Breast epithelium (tissue), 4 donors: ENCODE measurements at regions not wholly inside any gene's neighbourhood (a gene's known extent, or its start where the extent isn't known, plus 50 kb on each side); places are given as distances from the start of the nearest gene placed in this dataset.

Experiments
- DNase-seq, 2 donors: peaks; one replicate each; pipeline ENCODE4 v3.0.0-alpha.2; 2019; ENCODE audit warnings: low spot score in 2 of 2
- H3K27ac ChIP-seq, 2 donors: fragments of 200-600 bp; sonication (generic) in 1 of 2; one replicate each; pipeline ENCODE4 v1.5.1; 2016 to 2019; ENCODE audit warnings: mild to moderate bottlenecking in 1 of 2
- H3K27me3 ChIP-seq, 2 donors: fragments of 200-600 bp; sonication (generic) in 1 of 2; one replicate each; pipeline versions ENCODE4 v1.5.1 to v1.6.0; 2017 to 2019; ENCODE audit warnings: control low read depth in 1 of 2, mild to moderate bottlenecking in 1 of 2
- H3K36me3 ChIP-seq: fragments of 200-600 bp; one replicate; pipeline ENCODE4 v1.5.1; 2019
- H3K4me1 ChIP-seq, 2 donors: fragments of 200-600 bp; sonication (generic); one replicate each; pipeline ENCODE4 v1.5.1; 2016 to 2019; ENCODE audit warnings: control low read depth in 1 of 2
- H3K4me3 ChIP-seq, 3 donors: fragments of 200-600 bp; sonication (generic); 1 replicate in 2 of 3; 2 replicates in 1 of 3; pipeline ENCODE4 v1.5.1; 2016 to 2019; ENCODE audit warnings: mild to moderate bottlenecking in 3 of 3, moderate library complexity in 2 of 3
- H3K9me3 ChIP-seq, 2 donors: fragments of 200-600 bp; sonication (generic) in 1 of 2; one replicate each; pipeline ENCODE4 v1.5.1; 2016 to 2019; ENCODE audit warnings: control low read depth in 1 of 2
- CTCF ChIP-seq, 3 donors: fragments of 450-650 bp; IDR thresholded peaks; one replicate each; pipeline ENCODE4 v1.5.1; 2016 to 2017; ENCODE audit warnings: antibody characterized with exemption in 3 of 3, mild to moderate bottlenecking in 3 of 3, moderate library complexity in 3 of 3
- POLR2A ChIP-seq: fragments of 450-650 bp; IDR thresholded peaks from one replicate; pipeline ENCODE4 v1.6.1; 2016; ENCODE audit warnings: antibody characterized with exemption, mild to moderate bottlenecking, moderate library complexity
- POLR2AphosphoS5 ChIP-seq, 3 donors: sonication (generic); formaldehyde crosslinking; IDR thresholded peaks; one replicate each; pipeline ENCODE4 v1.6.1; 2017; ENCODE audit warnings: antibody characterized with exemption in 3 of 3
- intact Hi-C: fragments of 100-400 bp; cut with DNase I; formaldehyde crosslinking; loops from one replicate; pipeline ENCODE4 v1.15.1; 2023; ENCODE audit warnings: low total_unique reads

- H3K9me3 ChIP-seq = no peaks in the 10 kb centered on the region
- DNase-seq = no peak
- H3K36me3 ChIP-seq = no peaks in the 10 kb centered on the region
- H3K27me3 ChIP-seq = no peaks in the 10 kb centered on the region
- H3K4me3 ChIP-seq = no peak overlapping the region
- no peak for TF ChIP-seq POLR2A
- TF ChIP-seq CTCF (IDR thresholded peaks at IDR 0.05) = no peak
- H3K27ac ChIP-seq = no peak overlapping the region
- intact Hi-C loops = no loop called here
- no peaks in the 10 kb centered on the region for H3K4me1 ChIP-seq
These were observed 332.6 kb upstream of the SYT1 start for GRCh38 chr12:78531831-78532458.

- no peak for DNase-seq
- Histone ChIP-seq H3K4me1 (no peaks in the 10 kb centered on the region), H3K27me3 (no peaks in the 10 kb centered on the region), H3K27ac (no peak overlapping the region), H3K36me3 (no peaks in the 10 kb centered on the region), H3K9me3 (no peaks in the 10 kb centered on the region), H3K4me3 (no peak overlapping the region)
- no peak for TF ChIP-seq CTCF (IDR thresholded peaks at IDR 0.05)
- no peak for TF ChIP-seq POLR2A
- TF ChIP-seq POLR2AphosphoS5 (IDR thresholded peaks at IDR 0.05) = no peak
- intact Hi-C loops = no loop called here
These were observed 330.3 kb upstream of the SYT1 start for GRCh38 chr12:78534311-78534710.

GRCh38 chr12:78540606-78541336, 323.8 kb upstream of the SYT1 start:
- H3K4me3 ChIP-seq = no peak overlapping the region
- no peak for DNase-seq
- H3K36me3 ChIP-seq = no peaks in the 10 kb centered on the region
- intact Hi-C loops = no loop called here
- H3K27ac ChIP-seq = no peak overlapping the region
- H3K4me1 ChIP-seq = no peaks in the 10 kb centered on the region
- H3K27me3 ChIP-seq = no peaks in the 10 kb centered on the region
- TF ChIP-seq POLR2A (no peak), CTCF (IDR thresholded peaks at IDR 0.05) (no peak), POLR2AphosphoS5 (IDR thresholded peaks at IDR 0.05) (no peak)
- H3K9me3 ChIP-seq = no peaks in the 10 kb centered on the region

GRCh38 chr12:78550831-78551230, 313.7 kb upstream of the SYT1 start:
- H3K4me3 ChIP-seq = no peak overlapping the region
- no peak overlapping the region for H3K27ac ChIP-seq
- H3K36me3 ChIP-seq = no peaks in the 10 kb centered on the region
- DNase-seq = no peak
- TF ChIP-seq POLR2A = no peak
- TF ChIP-seq CTCF (IDR thresholded peaks at IDR 0.05) = no peak
- no peak for TF ChIP-seq POLR2AphosphoS5 (IDR thresholded peaks at IDR 0.05)
- no peaks in the 10 kb centered on the region for H3K4me1 ChIP-seq
- H3K9me3 ChIP-seq = no peaks in the 10 kb centered on the region
- no peaks in the 10 kb centered on the region for H3K27me3 ChIP-seq
- intact Hi-C loops = no loop called here

- Histone ChIP-seq H3K27ac (no peak overlapping the region), H3K4me3 (no peak overlapping the region), H3K9me3 (no peaks in the 10 kb centered on the region), H3K36me3 (no peaks in the 10 kb centered on the region), H3K27me3 (no peaks in the 10 kb centered on the region), H3K4me1 (no peaks in the 10 kb centered on the region)
- intact Hi-C loops = no loop called here
- no peak for DNase-seq
- TF ChIP-seq POLR2AphosphoS5 (IDR thresholded peaks at IDR 0.05) (no peak), POLR2A (no peak), CTCF (IDR thresholded peaks at IDR 0.05) (no peak)
These were observed 308.8 kb upstream of the SYT1 start for GRCh38 chr12:78555802-78556201.
